ENCODE measurements at regions not wholly inside any gene's neighbourhood (a gene's known extent, or its start where the extent isn't known, plus 50 kb on each side); places are given as distances from the start of the nearest gene placed in this dataset.

GRCh38 chr2:193796847-193797246 lies 1602.1 kb upstream of the TMEFF2 start:
- DNase-seq, result no peak

- DNase-seq, result no peak
These were observed 1599.2 kb upstream of the TMEFF2 start for GRCh38 chr2:193793914-193794313.

GRCh38 chr2:193783681-193784080 lies 1588.9 kb upstream of the TMEFF2 start:
- no peak for DNase-seq

- DNase-seq, result no peak
These were observed 1583.6 kb upstream of the TMEFF2 start for GRCh38 chr2:193778293-193778692.

- DNase-seq, result no peak
These were observed 1582.3 kb upstream of the TMEFF2 start for GRCh38 chr2:193776988-193777387.

GRCh38 chr2:193774166-193774565 lies 1579.4 kb upstream of the TMEFF2 start:
- DNase-seq, result no peak

GRCh38 chr2:193751299-193751698 lies 1556.6 kb upstream of the TMEFF2 start:
- DNase-seq, result no peak

GRCh38 chr2:193749485-193749884 lies 1554.8 kb upstream of the TMEFF2 start:
- DNase-seq, result no peak

- DNase-seq, result peak; percentile 16
These were observed 1548.4 kb upstream of the TMEFF2 start for GRCh38 chr2:193743089-193743488.

- no peak for DNase-seq
These were observed 1544.2 kb upstream of the TMEFF2 start for GRCh38 chr2:193738892-193739291.

- DNase-seq, result no peak
These were observed 1518.2 kb upstream of the TMEFF2 start for GRCh38 chr2:193712912-193713311.

- no peak for DNase-seq
These were observed 1508.7 kb upstream of the TMEFF2 start for GRCh38 chr2:193703411-193703810.

- no peak for DNase-seq
These were observed 1506.8 kb upstream of the TMEFF2 start for GRCh38 chr2:193701484-193701883.

GRCh38 chr2:193695367-193695766 lies 1500.6 kb upstream of the TMEFF2 start:
- peak; percentile 29 for DNase-seq

GRCh38 chr2:193693758-193694157 lies 1499.0 kb upstream of the TMEFF2 start:
- no peak for DNase-seq

GRCh38 chr2:193690572-193690971 lies 1495.8 kb upstream of the TMEFF2 start:
- DNase-seq, result no peak

GRCh38 chr2:193687195-193687594 lies 1492.5 kb upstream of the TMEFF2 start:
- no peak for DNase-seq

- DNase-seq, result no peak
These were observed 1485.1 kb upstream of the TMEFF2 start for GRCh38 chr2:193679847-193680246.

- no peak for DNase-seq
These were observed 1475.7 kb upstream of the TMEFF2 start for GRCh38 chr2:193670478-193670877.

GRCh38 chr2:193668557-193669323 lies 1474.0 kb upstream of the TMEFF2 start:
- no peak for DNase-seq

GRCh38 chr2:193627927-193628272 lies 1433.2 kb upstream of the TMEFF2 start:
- no peak for DNase-seq

- DNase-seq, result no peak
These were observed 1432.6 kb upstream of the TMEFF2 start for GRCh38 chr2:193627187-193627926.

- no peak for DNase-seq
These were observed 1413.7 kb upstream of the TMEFF2 start for GRCh38 chr2:193608451-193608850.

GRCh38 chr2:193590831-193591230 lies 1396.1 kb upstream of the TMEFF2 start:
- no peak for DNase-seq

- DNase-seq, result no peak
These were observed 1389.8 kb upstream of the TMEFF2 start for GRCh38 chr2:193584522-193584938.
